Gastroesophageal sphincter (tissue), 4 donors: ENCODE measurements at regions not wholly inside any gene's neighbourhood (a gene's known extent, or its start where the extent isn't known, plus 50 kb on each side); places are given as distances from the start of the nearest gene placed in this dataset.

Experiments
- ATAC-seq: fragments of 150-250 bp; one replicate; pipeline ENCODE4 v1.9.1; 2016; ENCODE audit warnings: mild to moderate bottlenecking, moderate library complexity
- H3K27ac ChIP-seq, 4 donors: fragments of 200-600 bp; sonication (generic) in 3 of 4; 1 replicate in 3 of 4; 2 replicates in 1 of 4; pipeline ENCODE4 v1.5.1; 2016 to 2019
- H3K27me3 ChIP-seq: fragments of 200-600 bp; sonication (generic); one replicate; pipeline ENCODE4 v1.5.1; 2019
- H3K36me3 ChIP-seq, 2 donors: fragments of 200-600 bp; sonication (generic); one replicate each; pipeline ENCODE4 v1.5.1; 2019; ENCODE audit warnings: control low read depth in 1 of 2
- H3K4me1 ChIP-seq, 3 donors: fragments of 200-600 bp; sonication (generic); 1 replicate in 2 of 3; 2 replicates in 1 of 3; pipeline ENCODE4 v1.5.1; 2016 to 2019; ENCODE audit warnings: control low read depth in 2 of 3
- H3K4me3 ChIP-seq, 2 donors: fragments of 200-600 bp; sonication (generic); one replicate each; pipeline ENCODE4 v1.5.1; 2019; ENCODE audit warnings: mild to moderate bottlenecking in 1 of 2, moderate library complexity in 1 of 2
- H3K9me3 ChIP-seq, 3 donors: fragments of 200-600 bp; sonication (generic); one replicate each; pipeline ENCODE4 v1.5.1; 2017 to 2019; ENCODE audit warnings: control low read depth in 2 of 3
- EP300 ChIP-seq: sonication (generic); formaldehyde crosslinking; IDR thresholded peaks from one replicate; pipeline ENCODE4 v1.6.1; 2017; ENCODE audit warnings: antibody characterized with exemption, mild to moderate bottlenecking
- POLR2A ChIP-seq, 2 donors: fragments of 450-650 bp; IDR thresholded peaks; one replicate each; pipeline ENCODE4 v1.6.1; 2017; ENCODE audit warnings: antibody characterized with exemption in 2 of 2, mild to moderate bottlenecking in 2 of 2, moderate library complexity in 1 of 2
- POLR2AphosphoS5 ChIP-seq: sonication (generic); formaldehyde crosslinking; IDR thresholded peaks from one replicate; pipeline ENCODE4 v1.6.1; 2017; ENCODE audit warnings: antibody characterized with exemption
- WGBS, 2 donors: methylation state at CpG; one replicate each; pipeline ENCODE4 v1.1.5; 2018; ENCODE audit warnings: low coverage in 1 of 2; 5-methylcytosine and 5-hydroxymethylcytosine counted together
- TF ChIP-seq, protein P1 (sequence below), 4 experiments: fragments of 200-600 bp in 2 of 4; fragments of 450-650 bp in 2 of 4; sonication (generic) in 1 of 4; IDR thresholded peaks; one replicate each; pipeline ENCODE4 v1.5.1; 2017 to 2019; ENCODE audit warnings: antibody characterized with exemption in 4 of 4, mild to moderate bottlenecking in 2 of 4, moderate library complexity in 2 of 4

- Histone ChIP-seq H3K9me3 (no peaks in the 10 kb centered on the region), H3K36me3 (no peaks in the 10 kb centered on the region), H3K27me3 (peaks cover 27% of the 10 kb centered on the region), H3K4me1 (peaks cover 0 to 11% (median 3%) of the 10 kb centered on the region in 3 donors), H3K27ac (peak overlapping the region in 1 of 4 donors; percentile 7), H3K4me3 (peak overlapping the region in 1 of 2 donors; percentile 33)
- TF ChIP-seq POLR2AphosphoS5 (no peak), EP300 (no peak), POLR2A (IDR thresholded peaks at IDR 0.05) (no peak)
- TF ChIP-seq, protein P1, sequence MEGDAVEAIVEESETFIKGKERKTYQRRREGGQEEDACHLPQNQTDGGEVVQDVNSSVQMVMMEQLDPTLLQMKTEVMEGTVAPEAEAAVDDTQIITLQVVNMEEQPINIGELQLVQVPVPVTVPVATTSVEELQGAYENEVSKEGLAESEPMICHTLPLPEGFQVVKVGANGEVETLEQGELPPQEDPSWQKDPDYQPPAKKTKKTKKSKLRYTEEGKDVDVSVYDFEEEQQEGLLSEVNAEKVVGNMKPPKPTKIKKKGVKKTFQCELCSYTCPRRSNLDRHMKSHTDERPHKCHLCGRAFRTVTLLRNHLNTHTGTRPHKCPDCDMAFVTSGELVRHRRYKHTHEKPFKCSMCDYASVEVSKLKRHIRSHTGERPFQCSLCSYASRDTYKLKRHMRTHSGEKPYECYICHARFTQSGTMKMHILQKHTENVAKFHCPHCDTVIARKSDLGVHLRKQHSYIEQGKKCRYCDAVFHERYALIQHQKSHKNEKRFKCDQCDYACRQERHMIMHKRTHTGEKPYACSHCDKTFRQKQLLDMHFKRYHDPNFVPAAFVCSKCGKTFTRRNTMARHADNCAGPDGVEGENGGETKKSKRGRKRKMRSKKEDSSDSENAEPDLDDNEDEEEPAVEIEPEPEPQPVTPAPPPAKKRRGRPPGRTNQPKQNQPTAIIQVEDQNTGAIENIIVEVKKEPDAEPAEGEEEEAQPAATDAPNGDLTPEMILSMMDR (IDR thresholded peaks at IDR 0.05): no peak
- no peak for ATAC-seq
- WGBS, 2 donors: 14 to 33% methylated on average over 2 to 5 of the region's 5 CpGs
Observed at GRCh38 chr16:73233329-73233765, 185.4 kb upstream of the ZFHX3 start.

DNA sequence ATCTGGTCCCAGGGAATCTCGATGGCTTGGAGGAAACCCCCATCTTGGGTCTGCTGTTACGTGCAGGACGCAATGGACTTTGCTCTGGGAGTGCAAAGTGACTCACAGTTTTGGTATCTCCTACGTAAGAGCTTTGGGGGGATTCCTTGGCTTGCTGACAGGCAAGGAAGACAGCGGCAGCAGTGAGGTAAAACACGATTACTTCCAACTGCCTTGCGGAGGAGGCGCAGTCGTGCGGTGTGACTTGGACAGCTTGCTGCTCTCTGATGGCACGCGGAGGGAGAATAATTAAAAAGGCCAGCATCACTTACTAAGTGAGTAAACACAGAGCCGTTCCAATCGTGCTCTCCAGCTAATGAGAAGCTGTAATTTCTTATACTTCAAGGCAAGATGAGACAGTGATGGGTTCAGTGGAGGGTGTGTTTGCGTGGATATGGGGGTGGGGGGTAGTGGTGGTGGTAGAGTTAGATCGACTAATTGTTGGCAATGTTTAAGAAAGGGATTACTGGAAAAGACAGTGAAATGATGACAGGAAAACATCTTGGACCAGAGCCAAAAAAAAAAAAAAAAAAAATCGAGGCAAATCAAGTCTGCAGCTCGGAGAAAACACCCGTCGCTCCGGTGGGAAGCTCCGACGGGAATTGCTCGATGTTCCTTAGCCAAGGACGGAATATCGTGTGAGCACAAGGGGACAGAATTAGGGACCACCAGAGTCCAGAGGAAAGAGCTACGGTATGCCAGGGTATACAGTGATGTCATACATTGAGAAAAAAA lies 184.8 kb upstream of the ZFHX3 start:
- TF ChIP-seq POLR2AphosphoS5: peak; percentile 32
- TF ChIP-seq, protein P1 (IDR thresholded peaks at IDR 0.05): no peak
- peak; percentile 72 for ATAC-seq
- H3K27ac ChIP-seq: peak overlapping the region in 1 of 4 donors; percentile 7
- H3K36me3 ChIP-seq: no peaks in the 10 kb centered on the region
- 19 to 20% methylated on average over 24 to 27 of the region's 27 CpGs for WGBS, 2 donors
- H3K27me3 ChIP-seq: peaks cover 27% of the 10 kb centered on the region
- no peaks in the 10 kb centered on the region for H3K9me3 ChIP-seq
- peak overlapping the region in 1 of 2 donors; percentile 33 for H3K4me3 ChIP-seq
- peaks cover 0 to 11% (median 3%) of the 10 kb centered on the region in 3 donors for H3K4me1 ChIP-seq

- Histone ChIP-seq H3K4me1 (peaks cover 0 to 11% (median 3%) of the 10 kb centered on the region in 3 donors), H3K9me3 (no peaks in the 10 kb centered on the region), H3K36me3 (no peaks in the 10 kb centered on the region), H3K27me3 (peaks cover 27% of the 10 kb centered on the region), H3K4me3 (peak overlapping the region in 1 of 2 donors; percentile 33), H3K27ac (no peak overlapping the region)
- TF ChIP-seq POLR2A (IDR thresholded peaks at IDR 0.05) (no peak), EP300 (no peak), POLR2AphosphoS5 (no peak)
- TF ChIP-seq, protein P1 (IDR thresholded peaks at IDR 0.05): no peak
- ATAC-seq: no peak
- WGBS, 2 donors: 77 to 87% methylated on average over 16 to 20 of the region's 26 CpGs
Observed at GRCh38 chr16:73231944-73232554, 184.1 kb upstream of the ZFHX3 start.

- H3K4me3 ChIP-seq: no peak overlapping the region
- peaks cover 0 to 11% (median 3%) of the 10 kb centered on the region in 3 donors for H3K4me1 ChIP-seq
- H3K27me3 ChIP-seq: peaks cover 27% of the 10 kb centered on the region
- H3K36me3 ChIP-seq: no peaks in the 10 kb centered on the region
- H3K27ac ChIP-seq: no peak overlapping the region
- 96 to 97% methylated on average over 9 to 11 of the region's 11 CpGs for WGBS, 2 donors
- TF ChIP-seq EP300 (no peak), POLR2AphosphoS5 (no peak), POLR2A (IDR thresholded peaks at IDR 0.05) (no peak)
- TF ChIP-seq, protein P1 (IDR thresholded peaks at IDR 0.05): no peak
- H3K9me3 ChIP-seq: no peaks in the 10 kb centered on the region
- no peak for ATAC-seq
Observed at GRCh38 chr16:73231379-73231778, 183.5 kb upstream of the ZFHX3 start.

GRCh38 chr16:73230651-73231050 lies 182.7 kb upstream of the ZFHX3 start:
- no peak overlapping the region for H3K4me3 ChIP-seq
- H3K27ac ChIP-seq: no peak overlapping the region
- no peaks in the 10 kb centered on the region for H3K9me3 ChIP-seq
- H3K27me3 ChIP-seq: peaks cover 20% of the 10 kb centered on the region
- ATAC-seq: no peak
- 83 to 89% methylated on average over 3 to 6 of the region's 7 CpGs for WGBS, 2 donors
- H3K4me1 ChIP-seq: peaks cover 0 to 11% (median 3%) of the 10 kb centered on the region in 3 donors
- no peaks in the 10 kb centered on the region for H3K36me3 ChIP-seq
- no peak for TF ChIP-seq POLR2AphosphoS5
- TF ChIP-seq POLR2A (IDR thresholded peaks at IDR 0.05): no peak
- TF ChIP-seq EP300: no peak
- TF ChIP-seq, protein P1 (IDR thresholded peaks at IDR 0.05): no peak
